ENCODE measurements at regions not wholly inside any gene's neighbourhood (a gene's known extent, or its start where the extent isn't known, plus 50 kb on each side); places are given as distances from the start of the nearest gene placed in this dataset.

DNA sequence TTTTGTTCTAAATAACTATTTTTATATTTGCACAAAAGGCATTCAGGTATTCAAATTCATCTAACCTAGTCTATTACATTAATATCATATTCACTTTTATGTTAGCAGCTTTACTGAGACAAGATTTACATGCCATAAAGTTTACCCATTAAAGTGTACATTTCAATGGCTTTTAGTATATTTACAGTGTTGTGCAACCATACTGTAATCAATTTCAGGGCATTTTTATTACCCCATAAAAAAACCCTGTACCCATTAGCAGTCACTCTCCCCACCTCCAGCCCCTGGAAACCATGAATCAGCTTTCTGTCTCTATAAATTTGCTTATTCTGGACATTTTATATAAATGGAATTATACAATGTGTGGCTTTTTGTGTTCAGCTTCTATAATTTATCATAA lies 95.9 kb upstream of the IL1RAPL1 start:
- TF ChIP-seq RELA (CRISPR knock-in tag; IDR thresholded peaks at IDR 0.05; ENCODE audit: borderline replicate concordance), result no peak
- no peak for TF ChIP-seq CTCF (IDR thresholded peaks at IDR 0.05)

Data from WTC11 (cell line).